Aorta (tissue), 5 donors: ENCODE measurements at regions not wholly inside any gene's neighbourhood (a gene's known extent, or its start where the extent isn't known, plus 50 kb on each side); places are given as distances from the start of the nearest gene placed in this dataset.

Experiments used
- ATAC-seq: fragments of 200-7000 bp; cut with Tn5 transposase; one replicate; pipeline ENCODE4 v1.9.1; 2022; ENCODE audit warnings: moderate library complexity; ENCODE audit not compliant: low FRiP score
- DNase-seq, 2 donors: peaks; one replicate each; pipeline ENCODE4 v3.0.0-alpha.2; 2020
- H3K27ac ChIP-seq, 2 donors: one replicate each; pipeline ENCODE4 v1.5.1; 2013; ENCODE audit warnings: low read length in 2 of 2, mild to moderate bottlenecking in 2 of 2, moderate library complexity in 2 of 2, control low read depth in 1 of 2, inconsistent platforms in 1 of 2, low read depth in 1 of 2
- H3K27me3 ChIP-seq, 2 donors: one replicate each; pipeline ENCODE4 v1.6.1; 2013; ENCODE audit warnings: control low read depth in 1 of 2, low read length in 1 of 2, mild to moderate bottlenecking in 1 of 2, moderate library complexity in 1 of 2; ENCODE audit not compliant: insufficient read depth in 2 of 2, control insufficient read depth in 1 of 2
- H3K36me3 ChIP-seq, 2 donors: one replicate each; pipeline ENCODE4 v1.6.1; 2013; ENCODE audit warnings: control low read depth in 1 of 2, low read length in 1 of 2, mild to moderate bottlenecking in 1 of 2; ENCODE audit not compliant: insufficient read depth in 2 of 2, control insufficient read depth in 1 of 2
- H3K4me1 ChIP-seq, 2 donors: one replicate each; pipeline ENCODE4 v1.6.1; 2013; ENCODE audit warnings: low read length in 2 of 2, control low read depth in 1 of 2, mild to moderate bottlenecking in 1 of 2, moderate library complexity in 1 of 2; ENCODE audit not compliant: insufficient read depth in 2 of 2, control insufficient read depth in 1 of 2
- H3K4me3 ChIP-seq, 2 donors: one replicate each; pipeline ENCODE4 v1.5.1; 2013; ENCODE audit warnings: low read length in 2 of 2, control low read depth in 1 of 2, mild to moderate bottlenecking in 1 of 2
- H3K9me3 ChIP-seq: one replicate; pipeline ENCODE4 v1.6.1; 2013; ENCODE audit warnings: mild to moderate bottlenecking, low read length; ENCODE audit not compliant: control insufficient read depth
- WGBS, 2 donors: extraction: QIAGEN DNeasy Blood & Tissue Kit; methylation state at CpG; one replicate each; pipeline ENCODE4 v1.1.7; 2013; 5-methylcytosine and 5-hydroxymethylcytosine counted together
- intact Hi-C, 2 donors: fragments of 100-400 bp; cut with DNase I; formaldehyde crosslinking; loops; one replicate each; pipeline versions ENCODE4 v1.14.2 to v1.15.0; 2022
- donor health status: healthy with polysubstance abuse.
- donor health status: Bipolar disorder and iron deficiency.
- donor health status: DM: no; HTN: no; CAD: no.
- donor health status: DM: no; HTN: no; CAD: no.
- donor health status: DM: yes; HTN: yes; CAD: no.

DNA sequence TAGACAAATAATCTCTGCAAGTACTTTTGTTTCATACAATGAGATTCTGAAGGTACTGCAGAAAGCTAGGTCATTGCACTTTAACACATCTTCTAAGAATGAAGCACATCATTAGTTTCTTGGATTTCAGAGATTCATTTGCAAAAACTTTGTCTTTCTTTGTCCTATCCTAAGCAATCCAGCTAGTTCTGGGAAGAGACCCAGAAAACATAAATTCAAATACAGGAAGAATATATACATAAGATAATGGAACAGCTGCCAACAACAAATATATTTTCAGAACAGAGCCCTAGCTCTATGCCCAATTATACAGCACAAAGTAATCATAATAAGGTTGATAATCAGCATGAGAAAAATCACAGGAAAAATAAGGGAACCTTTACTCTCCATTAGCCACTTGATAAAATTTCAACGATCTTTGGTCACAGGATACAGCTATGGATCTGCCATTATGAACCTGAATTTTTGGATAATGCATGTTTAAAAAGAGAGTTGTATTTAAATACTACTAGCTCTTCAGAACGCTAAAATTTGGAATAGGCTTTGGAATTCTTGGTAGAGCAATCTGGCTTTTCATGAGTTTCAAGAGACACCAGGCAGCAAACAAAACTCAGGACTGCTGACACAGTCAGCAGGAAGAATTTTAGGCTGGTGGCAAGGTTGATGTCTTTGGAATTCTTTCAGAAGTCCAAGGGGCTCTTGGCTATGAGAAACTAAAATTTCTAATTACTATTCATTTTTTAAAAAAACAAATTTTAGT is 250.4 kb upstream of the SMIM21 start:
- DNase-seq (no peak), ATAC-seq (no peak)
- intact Hi-C loops: no loop called here
- H3K9me3 ChIP-seq: peaks cover 4% of the 10 kb centered on the region
- no peaks in the 10 kb centered on the region for H3K4me1 ChIP-seq
- H3K27ac ChIP-seq: no peak overlapping the region
- H3K27me3 ChIP-seq: no peaks in the 10 kb centered on the region
- H3K36me3 ChIP-seq: no peaks in the 10 kb centered on the region
- H3K4me3 ChIP-seq: no peak overlapping the region
- 44 to 51% methylated on average over 2 of the region's 2 CpGs for WGBS, 2 donors

DNA sequence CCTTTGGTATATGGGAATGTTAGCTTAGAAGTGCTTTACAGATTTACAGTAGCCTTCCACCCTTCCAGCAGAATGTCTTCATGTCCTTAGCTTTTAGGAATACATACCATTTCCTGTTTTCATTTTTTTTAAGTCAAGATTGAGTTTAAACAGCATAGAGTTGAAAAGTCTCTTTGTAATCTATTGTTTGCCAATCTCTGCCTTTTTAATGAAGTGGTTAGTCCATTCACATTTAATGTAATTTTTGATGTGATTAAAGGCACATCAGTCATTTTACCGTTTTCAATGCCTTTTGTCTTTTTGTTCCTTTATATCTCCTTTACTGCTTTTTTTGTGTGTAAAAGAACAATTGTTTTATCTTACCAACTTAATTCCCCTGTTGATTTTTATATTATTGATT is 233.4 kb upstream of the SMIM21 start:
- intact Hi-C loops: no loop called here

DNA sequence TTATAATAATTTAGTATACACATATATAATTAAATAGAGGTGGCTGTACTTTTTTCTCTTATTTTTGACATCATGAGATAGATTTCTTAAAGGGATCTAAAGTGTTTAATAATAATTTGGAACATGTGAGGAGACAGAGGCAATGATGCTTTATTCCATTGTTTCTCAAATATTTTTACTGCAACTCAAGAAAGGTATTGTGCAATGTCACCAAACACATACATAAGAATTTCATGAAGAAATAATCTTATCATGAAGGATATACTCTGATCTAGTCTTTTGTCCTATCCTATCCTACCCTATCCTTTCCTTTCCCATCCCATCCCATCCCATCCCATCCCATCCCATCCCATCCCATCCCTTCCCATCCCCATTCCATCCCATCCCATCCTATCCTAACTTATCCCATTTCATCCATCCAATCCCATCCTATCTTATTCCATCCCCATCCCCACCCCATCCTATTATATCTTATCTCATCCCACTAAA is 232.1 kb upstream of the SMIM21 start:
- H3K4me3 ChIP-seq: no peak overlapping the region
- no peaks in the 10 kb centered on the region for H3K27me3 ChIP-seq
- no peaks in the 10 kb centered on the region for H3K36me3 ChIP-seq
- intact Hi-C loops: no loop called here
- no peaks in the 10 kb centered on the region for H3K4me1 ChIP-seq
- H3K27ac ChIP-seq: no peak overlapping the region
- ATAC-seq (no peak), DNase-seq (no peak)
- H3K9me3 ChIP-seq: peaks cover 3% of the 10 kb centered on the region

More for the DNA sequence above, 233.4 kb upstream of the SMIM21 start:
- no peak for ATAC-seq
- Histone ChIP-seq H3K4me1 (no peaks in the 10 kb centered on the region), H3K4me3 (no peak overlapping the region), H3K9me3 (peaks cover 3% of the 10 kb centered on the region), H3K27ac (no peak overlapping the region), H3K27me3 (no peaks in the 10 kb centered on the region), H3K36me3 (no peaks in the 10 kb centered on the region)
- no peak for DNase-seq
- WGBS, 2 donors: 55 to 77% methylated on average over 1 of the region's 1 CpG

DNA sequence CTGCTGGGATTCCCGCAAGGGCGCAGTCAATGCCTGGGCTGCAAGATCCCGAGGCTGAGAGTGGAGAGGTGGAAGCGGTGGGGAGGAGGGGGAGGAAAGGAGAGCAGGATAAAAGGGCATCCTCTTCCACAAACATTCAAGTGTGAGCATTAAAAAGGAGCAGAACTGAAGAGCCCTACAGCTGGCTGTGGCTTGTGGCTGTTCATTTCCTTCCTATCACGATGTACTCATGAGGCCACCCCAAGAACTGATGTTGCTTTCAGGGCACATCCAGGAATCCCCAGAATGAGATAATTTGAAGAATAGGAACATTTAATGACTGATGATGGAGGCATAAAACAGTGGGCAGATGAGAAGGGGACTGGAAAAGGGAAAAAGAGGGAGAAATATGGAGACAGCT is 230.8 kb upstream of the SMIM21 start:
- WGBS, 2 donors: 61 to 68% methylated on average over 5 of the region's 5 CpGs
- H3K9me3 ChIP-seq: peaks cover 3% of the 10 kb centered on the region
- no peaks in the 10 kb centered on the region for H3K4me1 ChIP-seq
- no peak overlapping the region for H3K27ac ChIP-seq
- ATAC-seq (no peak), DNase-seq (no peak)
- H3K4me3 ChIP-seq: no peak overlapping the region
- intact Hi-C loops: no loop called here
- no peaks in the 10 kb centered on the region for H3K36me3 ChIP-seq
- no peaks in the 10 kb centered on the region for H3K27me3 ChIP-seq

DNA sequence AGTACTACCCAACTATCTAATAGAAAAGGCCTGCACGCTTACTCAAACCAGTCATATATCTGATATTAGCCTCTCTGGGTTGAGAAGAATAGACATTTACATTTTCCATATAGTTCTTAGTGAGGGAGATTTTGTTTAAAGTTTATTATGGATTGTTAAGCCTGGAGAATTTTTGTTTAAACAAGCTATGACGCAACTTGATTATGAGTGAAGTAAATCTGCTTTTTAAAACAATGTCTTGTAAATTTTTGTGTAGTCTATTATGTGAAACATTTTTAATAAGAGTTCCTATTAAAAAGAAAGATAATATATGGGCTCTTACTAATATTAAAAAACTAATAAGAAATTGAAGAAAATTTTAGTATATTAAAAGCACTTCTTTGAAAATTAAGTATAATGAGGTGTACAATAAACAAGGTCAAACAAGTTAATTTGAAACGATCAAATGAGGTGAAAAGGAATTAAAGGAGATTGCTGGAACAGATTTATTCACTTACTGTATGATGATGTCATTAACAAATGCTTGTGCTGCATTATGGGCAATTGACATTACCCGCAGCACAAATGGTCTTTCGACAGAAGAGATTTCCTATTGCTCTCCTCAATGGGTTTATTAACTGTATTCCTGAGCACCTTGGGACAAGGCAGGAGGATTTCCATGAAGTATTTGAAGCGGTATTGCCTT is 229.2 kb upstream of the SMIM21 start:
- Histone ChIP-seq H3K27me3 (no peaks in the 10 kb centered on the region), H3K36me3 (no peaks in the 10 kb centered on the region), H3K27ac (no peak overlapping the region), H3K4me1 (no peaks in the 10 kb centered on the region), H3K9me3 (peaks cover 3% of the 10 kb centered on the region), H3K4me3 (no peak overlapping the region)
- ATAC-seq (no peak), DNase-seq (no peak)
- 85 to 86% methylated on average over 6 of the region's 6 CpGs for WGBS, 2 donors
- intact Hi-C loops: no loop called here

DNA sequence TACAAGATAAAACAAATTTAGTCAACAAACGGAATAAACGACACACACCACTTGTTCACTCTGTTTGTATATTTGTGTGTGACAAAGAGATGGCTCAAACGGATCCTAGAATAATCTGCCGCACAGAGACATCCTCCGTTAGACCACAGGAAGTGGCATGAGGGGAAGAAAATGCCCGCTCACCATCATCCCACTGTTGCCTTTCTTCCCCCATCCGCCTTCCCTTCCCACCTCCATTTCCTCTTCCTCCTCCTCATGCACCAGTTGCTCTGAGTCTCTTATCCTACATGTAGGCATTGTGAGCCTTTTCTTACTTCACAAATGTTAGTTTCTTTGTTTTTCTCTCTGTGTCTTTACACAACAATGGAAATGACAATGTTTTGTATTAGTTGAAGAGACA is 228.5 kb upstream of the SMIM21 start:
- intact Hi-C loops: no loop called here
- no peaks in the 10 kb centered on the region for H3K36me3 ChIP-seq
- H3K27me3 ChIP-seq: no peaks in the 10 kb centered on the region
- ATAC-seq: no peak
- no peak overlapping the region for H3K4me3 ChIP-seq
- H3K9me3 ChIP-seq: peaks cover 3% of the 10 kb centered on the region
- H3K27ac ChIP-seq: no peak overlapping the region
- no peak for DNase-seq
- no peaks in the 10 kb centered on the region for H3K4me1 ChIP-seq
- 62 to 65% methylated on average over 7 of the region's 7 CpGs for WGBS, 2 donors

DNA sequence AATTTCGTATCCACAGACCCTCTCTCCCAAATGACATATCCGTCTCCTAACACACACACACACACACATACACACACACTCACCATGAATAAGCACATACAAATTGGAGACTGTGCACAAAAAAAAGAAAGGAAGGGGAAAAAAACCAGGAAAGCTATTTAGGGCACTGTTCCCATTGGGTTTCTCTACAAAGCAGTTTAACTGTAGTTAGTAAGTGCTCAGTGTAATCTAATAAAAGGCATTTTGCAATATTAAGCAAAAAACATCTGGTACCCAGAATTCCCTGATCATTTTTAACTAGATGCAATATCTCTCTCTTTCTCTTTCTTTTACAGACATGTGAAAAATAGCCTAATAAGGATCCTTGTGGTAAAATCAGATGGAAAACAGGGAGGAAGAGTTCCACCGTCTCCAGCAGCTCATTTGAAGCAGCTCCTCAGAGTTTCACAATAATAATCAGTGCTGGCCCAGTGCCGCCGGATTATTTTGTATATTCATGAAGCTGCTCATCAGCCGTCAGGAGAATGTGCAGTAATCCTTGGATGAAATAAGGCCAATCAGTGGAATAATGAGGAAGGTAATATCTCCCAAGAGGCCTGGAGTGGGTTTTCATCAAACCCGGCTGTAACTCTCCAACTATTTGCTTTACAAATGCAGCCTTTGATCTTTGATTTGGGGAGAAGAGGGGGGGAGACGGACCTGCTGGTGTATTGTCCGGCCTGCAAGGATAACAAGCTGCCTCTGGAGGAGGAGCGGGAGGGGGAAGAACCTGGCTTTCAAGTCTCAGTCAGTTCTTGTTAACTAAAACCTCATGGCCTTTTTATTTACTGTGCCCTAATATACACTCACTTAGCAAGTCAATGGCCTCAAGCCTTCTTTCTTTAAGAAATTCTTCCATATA is 227.6 kb upstream of the SMIM21 start:
- Histone ChIP-seq H3K4me1 (no peaks in the 10 kb centered on the region), H3K36me3 (no peaks in the 10 kb centered on the region), H3K9me3 (peaks cover 3% of the 10 kb centered on the region), H3K27ac (no peak overlapping the region), H3K4me3 (no peak overlapping the region), H3K27me3 (no peaks in the 10 kb centered on the region)
- intact Hi-C loops: no loop called here
- DNase-seq: no peak
- WGBS, 2 donors: 60 to 64% methylated on average over 10 of the region's 10 CpGs
- ATAC-seq: no peak

DNA sequence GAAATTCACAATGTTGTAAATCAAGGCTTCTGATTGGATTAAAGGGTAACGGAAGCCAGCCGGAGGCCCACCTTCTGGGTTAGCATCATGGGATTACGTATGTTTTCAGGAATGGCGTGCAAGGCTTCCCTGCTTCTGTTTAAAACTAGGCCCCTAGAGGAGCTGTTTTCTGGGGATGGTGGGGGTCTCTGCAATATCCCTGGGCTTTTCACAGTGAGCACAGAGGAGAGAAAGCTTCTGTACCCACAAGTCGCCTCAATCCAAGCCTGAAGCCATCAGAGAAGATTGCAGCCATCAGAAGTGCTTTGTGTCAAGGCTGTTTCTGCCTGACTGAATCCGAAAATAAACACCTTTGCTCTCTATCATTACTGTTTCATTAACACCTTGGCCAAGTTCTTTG is 226.9 kb upstream of the SMIM21 start:
- H3K27me3 ChIP-seq: no peaks in the 10 kb centered on the region
- intact Hi-C loops: no loop called here
- no peak overlapping the region for H3K4me3 ChIP-seq
- ATAC-seq: no peak
- 83 to 84% methylated on average over 6 of the region's 6 CpGs for WGBS, 2 donors
- no peak for DNase-seq
- no peaks in the 10 kb centered on the region for H3K36me3 ChIP-seq
- no peak overlapping the region for H3K27ac ChIP-seq
- H3K4me1 ChIP-seq: no peaks in the 10 kb centered on the region
- peaks cover 3% of the 10 kb centered on the region for H3K9me3 ChIP-seq
